OCI-LY3 (cell line): ENCODE measurements at regions not wholly inside any gene's neighbourhood (a gene's known extent, or its start where the extent isn't known, plus 50 kb on each side); places are given as distances from the start of the nearest gene placed in this dataset.

Experiments
- EZH2phosphoT487 ChIP-seq: fragments of 200-600 bp; shearing (Covaris generic); IDR thresholded peaks from 2 replicates; pipeline ENCODE4 v1.6.1; 2018; ENCODE audit warnings: antibody characterized with exemption, mixed run types, low read depth
- TF ChIP-seq, protein P1 (sequence below): fragments of 200-600, 300-600 bp; sonication (generic); IDR thresholded peaks from 2 replicates; pipeline ENCODE4 v1.5.1; 2014; ENCODE audit warnings: antibody characterized with exemption, low read length, low read depth

DNA sequence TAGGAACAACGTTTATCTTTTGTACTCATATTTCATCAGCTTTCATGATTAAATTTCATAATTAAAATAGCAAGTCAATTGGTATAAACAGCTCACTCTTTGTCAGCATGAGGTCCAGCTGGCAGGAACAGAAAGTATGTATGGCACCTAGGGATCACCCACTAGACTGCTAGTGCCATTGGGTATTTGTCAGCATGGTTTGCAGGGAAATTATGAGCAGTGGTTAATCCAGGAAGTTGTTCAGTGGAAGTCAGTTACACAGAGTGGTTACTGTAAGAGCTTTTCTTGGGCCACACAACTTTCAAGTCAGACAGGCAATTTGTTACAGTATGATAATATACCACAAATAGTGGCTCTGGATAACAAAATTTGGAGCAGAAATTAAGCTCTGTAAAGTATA lies 340.3 kb upstream of the RGS6 start:
- TF ChIP-seq, protein P1, sequence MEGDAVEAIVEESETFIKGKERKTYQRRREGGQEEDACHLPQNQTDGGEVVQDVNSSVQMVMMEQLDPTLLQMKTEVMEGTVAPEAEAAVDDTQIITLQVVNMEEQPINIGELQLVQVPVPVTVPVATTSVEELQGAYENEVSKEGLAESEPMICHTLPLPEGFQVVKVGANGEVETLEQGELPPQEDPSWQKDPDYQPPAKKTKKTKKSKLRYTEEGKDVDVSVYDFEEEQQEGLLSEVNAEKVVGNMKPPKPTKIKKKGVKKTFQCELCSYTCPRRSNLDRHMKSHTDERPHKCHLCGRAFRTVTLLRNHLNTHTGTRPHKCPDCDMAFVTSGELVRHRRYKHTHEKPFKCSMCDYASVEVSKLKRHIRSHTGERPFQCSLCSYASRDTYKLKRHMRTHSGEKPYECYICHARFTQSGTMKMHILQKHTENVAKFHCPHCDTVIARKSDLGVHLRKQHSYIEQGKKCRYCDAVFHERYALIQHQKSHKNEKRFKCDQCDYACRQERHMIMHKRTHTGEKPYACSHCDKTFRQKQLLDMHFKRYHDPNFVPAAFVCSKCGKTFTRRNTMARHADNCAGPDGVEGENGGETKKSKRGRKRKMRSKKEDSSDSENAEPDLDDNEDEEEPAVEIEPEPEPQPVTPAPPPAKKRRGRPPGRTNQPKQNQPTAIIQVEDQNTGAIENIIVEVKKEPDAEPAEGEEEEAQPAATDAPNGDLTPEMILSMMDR, result no peak
- TF ChIP-seq EZH2phosphoT487, result no peak
